ENCODE measurements at regions not wholly inside any gene's neighbourhood (a gene's known extent, or its start where the extent isn't known, plus 50 kb on each side); places are given as distances from the start of the nearest gene placed in this dataset.

DNA sequence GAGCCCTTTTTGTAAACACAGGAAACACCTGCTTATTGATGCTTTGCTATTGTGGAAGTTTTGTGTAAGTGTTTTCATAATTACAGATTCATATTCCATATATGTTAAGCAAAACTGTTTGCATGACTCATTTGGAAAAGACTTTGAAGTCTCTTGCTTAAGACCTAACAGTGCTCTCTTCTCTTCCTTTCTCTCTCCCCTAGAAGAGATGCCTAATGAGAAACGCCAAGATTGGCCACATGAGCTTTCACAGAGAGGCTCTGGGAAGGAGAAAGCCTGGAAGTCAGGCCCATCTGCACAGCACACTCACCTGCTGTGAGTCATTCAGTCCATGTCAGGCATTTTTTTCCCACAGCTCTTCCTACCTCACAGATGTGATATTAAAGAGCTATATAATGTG lies 101.6 kb upstream of the PALMD start (continued):
- TF ChIP-seq, protein P1, sequence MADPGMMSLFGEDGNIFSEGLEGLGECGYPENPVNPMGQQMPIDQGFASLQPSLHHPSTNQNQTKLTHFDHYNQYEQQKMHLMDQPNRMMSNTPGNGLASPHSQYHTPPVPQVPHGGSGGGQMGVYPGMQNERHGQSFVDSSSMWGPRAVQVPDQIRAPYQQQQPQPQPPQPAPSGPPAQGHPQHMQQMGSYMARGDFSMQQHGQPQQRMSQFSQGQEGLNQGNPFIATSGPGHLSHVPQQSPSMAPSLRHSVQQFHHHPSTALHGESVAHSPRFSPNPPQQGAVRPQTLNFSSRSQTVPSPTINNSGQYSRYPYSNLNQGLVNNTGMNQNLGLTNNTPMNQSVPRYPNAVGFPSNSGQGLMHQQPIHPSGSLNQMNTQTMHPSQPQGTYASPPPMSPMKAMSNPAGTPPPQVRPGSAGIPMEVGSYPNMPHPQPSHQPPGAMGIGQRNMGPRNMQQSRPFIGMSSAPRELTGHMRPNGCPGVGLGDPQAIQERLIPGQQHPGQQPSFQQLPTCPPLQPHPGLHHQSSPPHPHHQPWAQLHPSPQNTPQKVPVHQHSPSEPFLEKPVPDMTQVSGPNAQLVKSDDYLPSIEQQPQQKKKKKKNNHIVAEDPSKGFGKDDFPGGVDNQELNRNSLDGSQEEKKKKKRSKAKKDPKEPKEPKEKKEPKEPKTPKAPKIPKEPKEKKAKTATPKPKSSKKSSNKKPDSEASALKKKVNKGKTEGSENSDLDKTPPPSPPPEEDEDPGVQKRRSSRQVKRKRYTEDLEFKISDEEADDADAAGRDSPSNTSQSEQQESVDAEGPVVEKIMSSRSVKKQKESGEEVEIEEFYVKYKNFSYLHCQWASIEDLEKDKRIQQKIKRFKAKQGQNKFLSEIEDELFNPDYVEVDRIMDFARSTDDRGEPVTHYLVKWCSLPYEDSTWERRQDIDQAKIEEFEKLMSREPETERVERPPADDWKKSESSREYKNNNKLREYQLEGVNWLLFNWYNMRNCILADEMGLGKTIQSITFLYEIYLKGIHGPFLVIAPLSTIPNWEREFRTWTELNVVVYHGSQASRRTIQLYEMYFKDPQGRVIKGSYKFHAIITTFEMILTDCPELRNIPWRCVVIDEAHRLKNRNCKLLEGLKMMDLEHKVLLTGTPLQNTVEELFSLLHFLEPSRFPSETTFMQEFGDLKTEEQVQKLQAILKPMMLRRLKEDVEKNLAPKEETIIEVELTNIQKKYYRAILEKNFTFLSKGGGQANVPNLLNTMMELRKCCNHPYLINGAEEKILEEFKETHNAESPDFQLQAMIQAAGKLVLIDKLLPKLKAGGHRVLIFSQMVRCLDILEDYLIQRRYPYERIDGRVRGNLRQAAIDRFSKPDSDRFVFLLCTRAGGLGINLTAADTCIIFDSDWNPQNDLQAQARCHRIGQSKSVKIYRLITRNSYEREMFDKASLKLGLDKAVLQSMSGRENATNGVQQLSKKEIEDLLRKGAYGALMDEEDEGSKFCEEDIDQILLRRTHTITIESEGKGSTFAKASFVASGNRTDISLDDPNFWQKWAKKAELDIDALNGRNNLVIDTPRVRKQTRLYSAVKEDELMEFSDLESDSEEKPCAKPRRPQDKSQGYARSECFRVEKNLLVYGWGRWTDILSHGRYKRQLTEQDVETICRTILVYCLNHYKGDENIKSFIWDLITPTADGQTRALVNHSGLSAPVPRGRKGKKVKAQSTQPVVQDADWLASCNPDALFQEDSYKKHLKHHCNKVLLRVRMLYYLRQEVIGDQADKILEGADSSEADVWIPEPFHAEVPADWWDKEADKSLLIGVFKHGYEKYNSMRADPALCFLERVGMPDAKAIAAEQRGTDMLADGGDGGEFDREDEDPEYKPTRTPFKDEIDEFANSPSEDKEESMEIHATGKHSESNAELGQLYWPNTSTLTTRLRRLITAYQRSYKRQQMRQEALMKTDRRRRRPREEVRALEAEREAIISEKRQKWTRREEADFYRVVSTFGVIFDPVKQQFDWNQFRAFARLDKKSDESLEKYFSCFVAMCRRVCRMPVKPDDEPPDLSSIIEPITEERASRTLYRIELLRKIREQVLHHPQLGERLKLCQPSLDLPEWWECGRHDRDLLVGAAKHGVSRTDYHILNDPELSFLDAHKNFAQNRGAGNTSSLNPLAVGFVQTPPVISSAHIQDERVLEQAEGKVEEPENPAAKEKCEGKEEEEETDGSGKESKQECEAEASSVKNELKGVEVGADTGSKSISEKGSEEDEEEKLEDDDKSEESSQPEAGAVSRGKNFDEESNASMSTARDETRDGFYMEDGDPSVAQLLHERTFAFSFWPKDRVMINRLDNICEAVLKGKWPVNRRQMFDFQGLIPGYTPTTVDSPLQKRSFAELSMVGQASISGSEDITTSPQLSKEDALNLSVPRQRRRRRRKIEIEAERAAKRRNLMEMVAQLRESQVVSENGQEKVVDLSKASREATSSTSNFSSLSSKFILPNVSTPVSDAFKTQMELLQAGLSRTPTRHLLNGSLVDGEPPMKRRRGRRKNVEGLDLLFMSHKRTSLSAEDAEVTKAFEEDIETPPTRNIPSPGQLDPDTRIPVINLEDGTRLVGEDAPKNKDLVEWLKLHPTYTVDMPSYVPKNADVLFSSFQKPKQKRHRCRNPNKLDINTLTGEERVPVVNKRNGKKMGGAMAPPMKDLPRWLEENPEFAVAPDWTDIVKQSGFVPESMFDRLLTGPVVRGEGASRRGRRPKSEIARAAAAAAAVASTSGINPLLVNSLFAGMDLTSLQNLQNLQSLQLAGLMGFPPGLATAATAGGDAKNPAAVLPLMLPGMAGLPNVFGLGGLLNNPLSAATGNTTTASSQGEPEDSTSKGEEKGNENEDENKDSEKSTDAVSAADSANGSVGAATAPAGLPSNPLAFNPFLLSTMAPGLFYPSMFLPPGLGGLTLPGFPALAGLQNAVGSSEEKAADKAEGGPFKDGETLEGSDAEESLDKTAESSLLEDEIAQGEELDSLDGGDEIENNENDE (IDR thresholded peaks at IDR 0.05; ENCODE audit: insufficient replicate concordance, low read length): no peak
- TF ChIP-seq MAFK (IDR thresholded peaks at IDR 0.05; ENCODE audit: low read depth, low read length): no peak
- no peak for TF ChIP-seq EGR1 (IDR thresholded peaks at IDR 0.05; ENCODE audit: borderline replicate concordance, low read depth, low read length)
- TF ChIP-seq ATF3 (IDR thresholded peaks at IDR 0.05; ENCODE audit: insufficient read depth, low read depth, low read length): no peak
